GM18951 (cell line): ENCODE measurements at regions not wholly inside any gene's neighbourhood (a gene's known extent, or its start where the extent isn't known, plus 50 kb on each side); places are given as distances from the start of the nearest gene placed in this dataset.
"Not testable (repeated sequence)": the region's sequence is repeated elsewhere in the genome, so short reads cannot be mapped to it uniquely, and the experiment has no call there.

Experiments
- POLR2A ChIP-seq: IDR thresholded peaks from 4 replicates; pipeline ENCODE4 v1.6.1; 2011; ENCODE audit warnings: mild to moderate bottlenecking; ENCODE audit not compliant: insufficient read length, insufficient read depth; ENCODE audit errors: extremely low read depth
- in situ Hi-C: fragments of 300-500 bp; cut with MboI; formaldehyde crosslinking; loops from one replicate; pipeline ENCODE4 v1.12.0; 2022; ENCODE audit warnings: low sequenced_read_pairs, mixed read lengths, inconsistent platforms; ENCODE audit not compliant: unreplicated experiment

DNA sequence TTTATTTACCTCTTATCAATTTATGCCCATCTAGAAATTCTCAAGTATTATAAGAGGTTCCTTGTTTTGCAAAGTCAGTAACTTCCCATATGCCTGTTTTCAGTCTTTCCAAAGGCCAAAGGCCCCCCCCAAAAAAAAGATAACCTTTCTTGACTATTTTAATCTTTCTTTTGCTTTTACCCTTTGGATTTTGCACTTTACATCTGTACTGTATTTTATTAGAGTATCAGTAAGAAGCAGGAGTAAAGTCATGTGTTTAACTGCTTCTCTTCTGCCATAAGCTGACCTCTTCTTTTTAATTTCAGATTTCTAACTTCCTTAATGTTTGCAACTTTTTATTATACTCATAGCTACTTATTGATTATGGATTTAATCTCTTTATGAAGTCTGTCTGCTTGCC is 716.4 kb upstream of the NOVA1 start:
- in situ Hi-C loops = no loop called here
- no peak for TF ChIP-seq POLR2A

- in situ Hi-C loops = no loop called here
- TF ChIP-seq POLR2A = no peak
These were observed 717.6 kb upstream of the NOVA1 start for GRCh38 chr14:27315477-27315876.

GRCh38 chr14:27315947-27316346 is 718.1 kb upstream of the NOVA1 start:
- in situ Hi-C loops = no loop called here
- no peak for TF ChIP-seq POLR2A

- in situ Hi-C loops = no loop called here
- TF ChIP-seq POLR2A = no peak
These were observed 721.1 kb upstream of the NOVA1 start for GRCh38 chr14:27318774-27319420.

GRCh38 chr14:27320261-27320660 is 722.4 kb upstream of the NOVA1 start:
- in situ Hi-C loops = no loop called here
- TF ChIP-seq POLR2A = no peak

DNA sequence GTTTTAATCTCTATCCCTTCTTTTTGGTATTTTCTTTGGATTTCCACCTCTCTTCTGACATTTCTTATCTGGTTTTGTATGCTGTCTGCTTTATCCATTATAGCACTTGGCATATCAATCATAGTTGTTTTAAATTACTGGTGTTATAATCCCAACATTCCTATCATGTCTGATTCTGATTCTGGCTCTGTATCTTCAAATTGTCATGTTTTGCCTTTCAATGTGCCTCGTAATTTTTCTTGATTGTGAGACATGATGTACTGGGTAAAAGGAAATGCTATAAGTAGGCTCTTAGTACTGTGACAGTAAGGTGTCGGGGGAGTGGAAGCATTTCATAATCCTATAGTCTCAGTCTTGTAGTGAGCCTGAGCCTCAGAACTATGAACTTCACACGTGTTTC is 729.3 kb upstream of the NOVA1 start:
- in situ Hi-C loops = no loop called here
- no peak for TF ChIP-seq POLR2A

- TF ChIP-seq POLR2A = no peak
- in situ Hi-C loops = no loop called here
These were observed 740.2 kb upstream of the NOVA1 start for GRCh38 chr14:27338012-27338411.

- in situ Hi-C loops = not testable (repeated sequence)
These were observed 765.2 kb upstream of the NOVA1 start for GRCh38 chr14:27363036-27363435.

DNA sequence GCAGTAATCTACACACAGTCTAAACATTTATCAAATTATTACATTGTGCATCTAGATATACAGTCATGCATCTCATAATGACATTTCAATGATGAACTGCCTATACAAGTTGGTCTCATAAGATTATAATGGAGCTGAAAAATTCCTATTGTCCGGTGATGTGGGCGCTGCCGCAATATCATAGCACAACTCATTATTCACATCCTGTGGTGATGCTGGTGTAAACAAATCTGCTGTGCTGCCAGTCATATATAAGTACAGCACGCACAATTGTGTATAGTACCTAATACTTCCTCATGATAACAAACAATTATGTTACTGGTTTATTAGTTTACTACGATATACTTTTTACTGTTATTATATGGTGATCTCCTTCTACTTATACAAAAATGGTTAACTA is 768.8 kb upstream of the NOVA1 start:
- TF ChIP-seq POLR2A = no peak
- in situ Hi-C loops = no loop called here

DNA sequence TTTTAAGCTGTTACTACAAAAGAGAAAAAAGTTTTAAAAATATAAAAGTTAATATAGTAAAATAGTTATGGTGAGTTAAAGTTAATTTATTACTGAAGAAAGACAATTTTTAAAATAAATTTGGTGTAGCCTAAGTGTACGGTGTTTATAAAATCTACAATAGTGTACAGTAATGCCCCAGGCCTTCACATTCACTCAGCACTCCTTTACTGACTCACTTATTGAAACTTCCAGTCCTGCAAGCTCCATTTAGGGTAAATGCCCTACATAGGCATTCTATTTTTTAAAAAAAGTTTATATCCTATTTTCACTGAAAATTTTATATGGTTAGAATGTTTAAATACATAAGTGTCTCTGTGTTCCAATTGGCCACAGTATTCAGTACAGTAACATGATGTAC is 769.5 kb upstream of the NOVA1 start:
- no peak for TF ChIP-seq POLR2A
- in situ Hi-C loops = no loop called here

GRCh38 chr14:27370074-27370473 is 772.2 kb upstream of the NOVA1 start:
- in situ Hi-C loops = no loop called here
- TF ChIP-seq POLR2A = no peak

DNA sequence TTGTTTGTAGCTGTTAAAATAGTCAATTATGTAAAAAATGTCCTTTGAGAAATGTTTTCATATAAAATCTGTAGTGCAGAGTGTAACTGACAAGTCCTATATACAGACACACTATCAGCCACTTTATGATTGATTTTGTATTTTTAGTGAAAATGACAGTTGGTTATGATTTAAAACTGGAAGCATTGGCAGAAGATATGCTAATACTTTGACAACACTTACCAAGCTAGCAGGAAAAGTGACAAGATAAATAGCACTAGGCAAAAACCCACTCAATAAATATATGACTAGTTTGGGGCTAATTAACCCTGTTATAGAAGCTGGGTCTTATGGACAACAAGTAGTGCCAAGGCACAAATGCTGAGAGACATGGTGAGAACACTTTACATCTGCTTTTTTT is 772.9 kb upstream of the NOVA1 start:
- in situ Hi-C loops = no loop called here
- no peak for TF ChIP-seq POLR2A

- no peak for TF ChIP-seq POLR2A
- in situ Hi-C loops = no loop called here
These were observed 773.4 kb upstream of the NOVA1 start for GRCh38 chr14:27371209-27371608.

- TF ChIP-seq POLR2A = no peak
- in situ Hi-C loops = no loop called here
These were observed 774.0 kb upstream of the NOVA1 start for GRCh38 chr14:27371868-27372267.

GRCh38 chr14:27372771-27373170 is 774.9 kb upstream of the NOVA1 start:
- in situ Hi-C loops = no loop called here

More at GRCh38 chr14:27372771-27373170, 774.9 kb upstream of the NOVA1 start:
- no peak for TF ChIP-seq POLR2A
